HS-5 (cell line): ENCODE measurements at regions not wholly inside any gene's neighbourhood (a gene's known extent, or its start where the extent isn't known, plus 50 kb on each side); places are given as distances from the start of the nearest gene placed in this dataset.
"Not testable (repeated sequence)": the region's sequence is repeated elsewhere in the genome, so short reads cannot be mapped to it uniquely, and the experiment has no call there.

Experiments used
- DNase-seq: peaks from one replicate; pipeline ENCODE4 v3.0.0-alpha.2; 2012; ENCODE audit warnings: low read depth

DNA sequence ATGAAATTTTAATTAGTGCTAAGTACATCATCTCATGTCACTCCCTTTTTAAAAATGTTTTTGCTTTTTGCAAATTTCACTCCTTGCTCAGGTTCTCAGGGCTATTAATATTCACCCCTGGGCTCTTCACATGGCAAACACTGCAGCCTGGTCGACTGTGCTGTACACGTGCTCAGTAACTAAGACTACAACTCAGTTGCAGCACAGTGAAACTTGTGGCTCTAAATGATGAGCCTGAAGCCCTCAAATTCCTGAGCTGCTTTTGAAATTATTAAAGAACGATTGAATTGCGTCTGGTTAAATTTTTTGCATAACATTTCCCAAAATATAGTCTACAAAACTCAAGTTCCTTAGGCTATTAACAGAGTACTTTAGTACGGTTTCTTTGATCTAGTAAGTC is 159.3 kb upstream of the C2CD4B start:
- DNase-seq = no peak

DNA sequence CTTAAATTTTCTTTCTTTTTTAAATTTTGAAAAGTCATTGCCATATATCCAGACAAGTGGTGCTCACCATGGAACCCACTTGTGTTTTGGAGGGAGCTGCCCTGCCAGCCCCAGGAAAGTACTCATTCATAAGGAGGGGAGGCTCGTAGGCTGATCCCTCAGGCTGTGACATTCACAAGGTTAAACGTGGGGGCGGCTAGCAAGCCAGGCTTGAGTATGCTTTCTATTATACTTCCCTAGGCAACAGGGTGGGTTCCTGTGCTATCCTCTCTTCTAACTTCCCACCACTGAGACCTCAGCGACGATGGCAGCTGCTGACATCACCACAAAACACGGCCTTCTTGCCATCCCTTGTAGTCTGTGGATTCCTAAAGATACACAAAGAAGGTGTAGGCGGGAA is 160.5 kb upstream of the C2CD4B start:
- DNase-seq = no peak

DNA sequence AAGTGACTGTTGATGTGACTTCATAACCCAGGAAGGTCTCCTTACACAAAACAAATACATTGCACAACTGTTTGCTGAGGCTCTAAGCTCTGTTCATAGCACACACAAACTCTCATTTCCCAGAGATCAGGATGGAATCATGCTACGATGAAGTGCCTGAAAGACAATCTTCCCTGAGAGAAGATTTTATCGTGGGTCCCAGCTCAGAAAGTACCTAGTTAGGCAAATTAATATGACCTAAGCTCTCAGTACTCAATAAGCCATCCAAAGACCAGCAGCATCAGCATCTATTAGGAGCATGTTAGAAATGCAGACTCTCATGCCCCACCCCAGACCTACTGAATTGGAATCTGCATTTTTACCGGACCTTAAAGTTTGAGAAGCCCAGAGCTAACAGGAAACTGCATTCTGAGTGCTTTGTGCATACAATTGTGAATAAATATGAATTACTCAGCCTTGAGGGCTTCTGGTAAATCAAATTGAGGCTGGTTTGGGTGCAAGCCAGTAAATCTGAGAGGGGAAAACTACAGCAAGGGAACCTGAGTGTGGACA is 161.5 kb upstream of the C2CD4B start:
- DNase-seq = no peak

DNA sequence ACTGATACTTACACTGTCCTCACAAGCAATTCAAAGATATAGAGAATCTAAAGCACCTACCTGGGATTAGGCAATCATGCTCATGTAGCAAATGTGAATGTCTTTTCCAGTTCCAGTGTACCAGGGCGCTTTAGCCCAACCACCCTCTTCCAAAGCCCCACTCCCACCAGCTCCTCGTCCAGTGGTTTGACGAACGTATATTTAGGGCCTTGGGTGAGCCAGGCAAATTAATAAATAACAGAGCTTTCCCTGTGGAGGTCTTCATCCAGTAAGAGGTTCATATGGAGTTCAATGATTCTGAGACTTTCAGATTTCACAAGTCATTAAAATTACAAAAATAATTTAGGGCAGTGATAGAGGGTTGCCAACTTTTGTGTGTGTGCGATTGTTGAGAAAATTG is 162.3 kb upstream of the C2CD4B start:
- DNase-seq = no peak

DNA sequence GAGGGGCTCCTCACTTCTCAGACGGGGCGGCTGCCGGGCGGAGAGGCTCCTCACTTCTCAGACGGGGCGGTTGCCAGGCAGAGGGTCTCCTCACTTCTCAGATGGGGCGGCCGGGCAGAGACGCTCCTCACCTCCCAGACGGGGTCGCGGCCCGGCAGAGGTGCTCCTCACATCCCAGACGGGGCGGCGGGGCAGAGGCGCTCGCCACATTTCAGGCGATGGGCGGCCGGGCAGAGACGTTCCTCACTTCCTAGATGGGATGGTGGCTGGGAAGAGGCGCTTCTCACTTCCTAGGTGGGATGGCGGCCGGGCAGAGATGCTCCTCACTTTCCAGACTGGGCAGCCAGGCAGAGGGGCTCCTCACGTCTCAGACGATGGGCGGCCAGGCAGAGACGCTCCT is 167.4 kb upstream of the C2CD4B start:
- DNase-seq = not testable (repeated sequence)

DNA sequence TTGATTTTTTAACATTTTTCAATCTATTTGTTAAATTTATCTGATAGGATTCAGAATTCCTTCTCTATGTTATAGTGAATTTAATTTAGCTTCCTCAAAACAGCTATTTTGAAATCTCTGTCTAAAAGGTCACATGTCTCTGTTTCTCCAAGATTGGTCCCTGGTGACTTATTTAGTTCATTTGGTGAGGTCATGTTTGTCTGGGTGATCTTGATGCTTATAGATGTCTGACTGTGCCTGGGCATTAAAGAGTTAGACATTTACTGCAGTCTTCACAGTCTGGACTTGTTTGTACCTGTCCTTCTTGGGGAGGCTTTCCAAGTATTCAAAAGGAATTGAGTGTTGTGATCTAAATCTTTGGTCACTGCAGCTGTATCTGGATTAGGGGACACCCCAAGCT is 169.5 kb upstream of the C2CD4B start:
- no peak for DNase-seq

DNA sequence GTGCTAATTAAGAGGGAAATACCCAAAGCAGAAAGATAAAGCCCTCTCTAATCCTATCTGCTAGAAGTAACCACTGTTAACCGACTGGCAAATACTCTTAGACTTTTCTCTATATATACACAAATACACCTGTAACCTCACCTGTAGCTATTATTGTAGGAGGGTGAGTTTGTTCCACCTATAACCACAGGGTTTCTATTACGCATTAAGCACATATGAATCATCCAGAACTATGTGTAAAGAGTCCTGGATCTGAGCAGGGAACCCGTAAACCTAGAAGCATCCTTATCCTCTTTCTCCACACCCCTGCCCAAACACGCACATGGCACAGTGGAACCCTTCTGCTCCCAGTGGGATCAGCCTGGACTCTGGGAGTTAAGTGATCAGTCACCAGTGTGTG is 172.8 kb upstream of the C2CD4B start:
- no peak for DNase-seq

DNA sequence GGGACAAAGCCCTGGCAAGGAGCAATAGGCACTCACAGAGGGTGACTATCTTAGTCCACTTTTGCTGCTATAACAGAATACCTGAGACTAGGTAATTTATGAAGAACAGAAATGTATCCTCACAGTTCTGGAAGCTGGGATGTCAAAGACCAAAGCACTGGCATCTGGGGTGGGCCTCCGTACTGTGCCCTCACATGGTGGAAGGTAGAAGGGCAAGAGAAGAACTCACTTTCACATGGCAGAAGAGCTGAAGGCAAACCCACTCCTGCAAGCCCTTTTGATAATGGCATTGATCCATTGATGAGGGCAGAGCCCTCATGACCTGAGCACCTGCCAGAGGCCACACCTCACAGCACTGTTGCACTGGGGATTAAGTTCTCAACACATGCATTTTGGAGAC is 173.4 kb upstream of the C2CD4B start:
- DNase-seq = no peak

DNA sequence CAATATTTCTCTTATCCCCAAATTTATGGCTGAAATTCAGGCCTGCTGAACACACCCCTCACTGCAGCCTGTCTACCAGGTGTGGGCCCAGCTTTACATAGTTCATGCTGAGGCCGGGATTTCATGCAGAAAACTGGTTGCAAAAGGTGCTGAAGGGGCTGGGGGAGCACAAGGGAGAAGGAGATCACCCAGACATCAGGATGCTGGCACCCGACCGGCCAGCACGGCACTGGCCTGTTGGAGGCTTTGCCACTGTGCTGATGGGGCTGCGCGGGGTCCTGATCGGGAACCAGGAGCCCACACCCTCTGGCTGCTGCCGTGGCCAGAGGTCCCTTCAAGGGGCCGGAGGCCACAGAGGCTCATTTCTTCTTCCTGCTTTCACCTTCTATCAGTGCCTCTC is 177.9 kb upstream of the C2CD4B start:
- DNase-seq = no peak

DNA sequence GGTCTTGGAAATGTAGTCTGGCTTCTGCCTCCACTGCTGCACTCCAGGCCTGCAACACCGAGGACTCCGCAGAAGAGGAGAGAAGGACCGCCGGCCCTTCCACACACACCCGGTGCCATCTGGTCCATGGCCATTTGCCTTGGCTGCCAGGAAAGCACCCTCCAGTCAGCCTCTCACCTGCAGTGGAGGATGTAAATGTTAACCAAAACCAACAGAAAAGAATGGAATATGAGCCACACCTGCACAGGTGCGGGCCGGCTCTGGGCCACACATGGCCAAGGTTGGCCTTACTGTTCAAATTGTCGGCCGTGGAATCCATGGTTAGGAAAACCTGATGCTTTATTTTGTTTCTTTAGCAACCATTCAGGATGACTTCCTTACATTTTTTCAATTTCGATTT is 178.3 kb upstream of the C2CD4B start:
- no peak for DNase-seq

DNA sequence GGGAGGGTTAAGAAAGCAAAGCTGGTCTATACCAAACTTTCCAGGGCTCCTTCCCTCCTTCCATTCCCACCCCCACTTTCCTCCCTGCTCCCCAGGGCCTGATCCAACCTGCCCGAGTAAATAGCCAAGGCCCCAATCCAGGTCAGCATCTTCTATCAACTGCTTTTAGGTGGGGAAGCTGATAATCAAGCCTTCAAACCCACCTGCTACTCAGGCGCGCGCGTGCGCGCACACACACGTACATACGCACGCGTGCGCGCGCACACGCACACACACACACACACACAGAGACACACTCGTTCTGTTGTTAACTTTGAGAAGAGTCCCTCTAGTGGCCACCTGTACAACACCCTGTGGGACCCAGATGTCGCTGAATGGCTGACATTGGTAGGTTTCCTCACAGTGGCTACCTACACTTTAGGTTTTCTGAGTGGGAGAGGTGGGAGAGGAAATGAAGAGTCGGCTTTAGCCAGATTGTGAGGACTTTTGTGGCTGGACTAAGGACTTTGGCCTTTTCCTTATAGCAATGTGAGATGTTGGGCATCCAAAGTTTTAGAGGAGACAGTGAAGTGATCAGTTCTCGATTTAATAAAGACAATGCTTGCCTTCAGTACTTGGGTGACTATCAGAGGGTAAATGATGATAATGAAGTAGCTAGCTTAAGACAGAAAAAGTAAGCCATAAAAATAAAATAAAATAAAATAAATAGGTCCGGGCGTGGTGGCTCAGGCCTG is 179.9 kb upstream of the C2CD4B start:
- DNase-seq = no peak

DNA sequence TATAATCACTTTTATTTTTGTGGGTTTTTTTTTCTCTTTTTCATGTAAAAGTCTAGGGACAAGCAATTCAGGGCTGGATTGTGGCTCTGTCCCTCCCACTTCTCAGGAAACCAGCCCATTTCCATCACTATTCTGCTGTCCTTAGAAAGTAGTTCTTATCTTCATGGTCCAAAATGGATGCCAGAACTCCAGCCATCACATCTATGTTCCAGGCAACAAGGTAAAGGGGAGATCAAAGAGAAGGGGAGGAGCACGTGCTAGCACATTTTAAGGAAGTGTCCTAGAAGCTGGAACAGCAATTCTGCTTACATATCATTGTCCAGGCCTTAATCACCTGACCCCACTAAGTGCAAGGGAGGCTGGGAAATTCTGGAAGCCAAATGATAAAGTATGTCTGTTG is 181.1 kb upstream of the C2CD4B start:
- DNase-seq = no peak

DNA sequence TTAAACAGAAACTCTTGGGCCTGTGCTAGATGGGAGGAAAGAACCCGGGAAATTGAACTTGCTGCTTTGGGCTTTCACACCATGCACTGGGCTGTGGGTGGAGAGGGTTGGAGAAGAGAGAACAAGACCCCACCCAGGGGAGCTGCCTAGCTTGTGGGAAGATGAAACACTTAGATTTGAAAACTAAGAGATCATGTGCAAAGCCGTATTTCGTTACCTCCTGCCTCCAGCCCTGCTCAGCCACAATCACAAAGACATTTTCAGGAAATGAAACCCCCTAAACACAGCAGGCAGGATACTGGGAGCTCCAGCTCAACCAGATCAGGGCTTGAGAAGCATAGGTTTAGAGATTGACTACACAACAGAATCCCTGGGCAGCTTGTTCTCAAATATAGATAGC is 183.0 kb upstream of the C2CD4B start:
- DNase-seq = no peak

DNA sequence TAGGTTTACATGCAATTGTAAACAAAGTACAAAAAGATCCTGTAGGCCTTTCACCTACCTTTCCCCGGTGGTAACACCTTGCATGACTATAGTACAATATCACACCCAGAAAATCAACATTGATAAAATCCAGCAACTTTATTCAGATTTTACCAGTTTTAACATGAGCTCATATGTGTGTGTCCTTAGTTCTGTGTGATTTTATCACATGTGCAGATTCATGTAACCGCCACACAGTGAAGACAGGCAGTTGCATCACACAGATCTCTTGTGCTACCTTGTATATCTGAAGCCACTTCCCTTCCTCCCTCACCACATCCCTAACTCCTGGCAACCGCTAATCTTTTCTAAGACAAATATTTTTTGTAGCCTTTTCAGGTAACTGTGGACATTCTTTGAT is 183.5 kb upstream of the C2CD4B start:
- DNase-seq = no peak

DNA sequence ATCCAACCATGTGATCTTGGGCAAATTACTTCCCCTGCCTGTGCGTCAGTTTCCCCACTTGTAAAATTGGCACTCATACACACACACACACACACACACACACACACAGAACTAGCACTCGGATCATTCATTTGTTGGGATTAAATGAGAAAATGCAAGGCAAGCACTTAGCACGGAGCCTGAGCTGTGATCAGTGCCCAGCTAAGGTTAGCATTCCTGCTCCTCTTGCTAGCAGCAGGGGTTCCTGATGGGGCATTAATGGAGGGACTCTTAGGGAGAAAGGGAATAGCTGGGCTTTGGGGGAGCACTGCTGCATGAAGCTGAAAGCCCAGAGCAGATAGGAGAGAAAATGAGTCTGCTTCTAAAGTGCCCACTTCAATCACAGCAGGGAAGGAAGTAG is 187.7 kb upstream of the C2CD4B start:
- DNase-seq = no peak

DNA sequence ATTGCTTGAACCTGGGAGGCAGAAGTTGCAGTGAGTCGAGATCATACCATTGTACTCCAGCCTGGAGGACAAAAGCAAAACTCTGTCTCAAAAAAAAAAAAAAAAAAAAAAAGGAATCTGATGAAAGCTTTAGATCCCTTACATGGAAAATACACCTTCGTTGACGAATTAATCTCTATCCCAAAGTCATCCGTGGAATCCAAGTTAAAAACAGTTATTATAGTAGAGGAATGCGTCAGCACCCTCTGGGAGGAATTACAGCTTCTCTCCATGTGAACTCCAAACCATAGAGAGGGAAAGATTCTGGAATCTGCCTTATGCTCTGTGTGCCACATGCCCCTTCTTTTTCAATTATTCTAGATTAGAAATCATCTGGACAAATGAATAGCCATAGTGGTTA is 192.3 kb upstream of the C2CD4B start:
- no peak for DNase-seq

DNA sequence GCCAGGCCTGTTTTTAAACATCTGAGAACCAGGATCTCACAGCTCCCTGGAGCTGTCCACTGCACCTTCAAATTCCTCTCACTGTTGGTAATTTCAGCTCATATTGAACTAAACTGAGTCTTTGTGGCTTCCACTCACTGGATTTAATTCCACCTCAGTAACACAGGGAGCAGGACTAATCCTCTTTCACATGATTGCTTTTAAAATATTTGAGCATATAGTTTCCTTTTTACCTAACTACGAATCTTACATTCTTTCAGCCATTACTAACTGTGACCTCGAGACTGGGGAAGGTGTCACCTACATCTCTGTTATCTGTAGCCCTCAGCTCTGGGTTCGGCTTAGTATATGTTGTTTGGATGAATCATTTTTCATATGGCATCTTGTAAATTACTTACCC is 194.3 kb upstream of the C2CD4B start:
- DNase-seq = no peak

DNA sequence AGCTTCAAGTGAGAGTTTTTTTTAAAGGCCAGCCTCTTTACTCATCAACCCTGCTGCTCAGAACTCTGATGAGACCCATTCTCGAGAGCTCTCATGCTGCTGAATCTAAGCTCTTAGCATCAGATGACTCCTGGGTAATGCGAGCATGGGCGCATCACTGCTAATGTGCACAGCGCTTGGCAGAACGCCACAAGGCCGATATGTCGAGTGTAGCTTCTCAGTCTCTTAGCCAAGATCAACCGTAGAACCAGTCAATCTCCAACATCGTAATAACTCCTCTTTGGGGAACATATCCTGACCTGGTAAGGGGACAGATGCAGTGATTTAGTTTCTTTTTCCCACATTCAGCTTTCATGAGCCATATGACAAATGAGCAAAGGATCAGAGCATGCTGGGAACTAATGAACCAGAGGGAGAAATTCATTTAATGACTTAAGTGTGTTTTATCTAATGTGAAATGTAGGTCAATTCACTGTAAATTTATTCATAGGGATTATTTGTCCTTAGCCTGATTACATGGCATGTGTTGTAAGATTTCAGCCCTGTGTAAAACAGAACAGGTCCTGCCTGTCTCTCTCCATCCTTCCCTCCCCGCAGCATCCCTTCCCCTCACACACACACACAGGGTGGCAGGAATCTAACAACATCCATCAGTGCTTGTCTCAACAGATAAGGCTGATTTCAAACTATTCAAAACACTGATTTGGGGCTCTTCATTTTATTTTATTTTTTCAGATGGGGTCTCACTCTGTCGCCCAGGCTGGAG is 195.4 kb upstream of the C2CD4B start:
- DNase-seq = no peak

DNA sequence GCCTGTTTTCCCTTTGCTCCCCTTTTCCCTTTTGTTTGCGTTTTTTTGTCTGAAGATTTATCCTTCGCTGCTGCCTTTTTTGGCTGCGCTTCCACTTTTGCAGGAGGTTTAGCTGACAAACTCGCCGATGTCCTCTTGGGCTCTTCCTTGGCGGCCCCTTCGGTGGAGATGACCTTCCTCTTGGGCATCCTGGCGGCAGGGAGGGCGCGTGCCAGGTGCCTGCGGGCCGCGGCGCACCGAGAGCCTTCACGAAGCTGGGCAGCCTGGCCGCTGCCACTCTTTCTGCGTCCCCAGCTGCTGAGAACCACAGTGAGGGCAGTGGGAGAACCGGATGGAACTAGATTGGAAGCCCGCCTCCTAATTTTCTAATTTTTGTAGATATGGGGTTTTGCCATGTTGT is 197.1 kb upstream of the C2CD4B start:
- no peak for DNase-seq

DNA sequence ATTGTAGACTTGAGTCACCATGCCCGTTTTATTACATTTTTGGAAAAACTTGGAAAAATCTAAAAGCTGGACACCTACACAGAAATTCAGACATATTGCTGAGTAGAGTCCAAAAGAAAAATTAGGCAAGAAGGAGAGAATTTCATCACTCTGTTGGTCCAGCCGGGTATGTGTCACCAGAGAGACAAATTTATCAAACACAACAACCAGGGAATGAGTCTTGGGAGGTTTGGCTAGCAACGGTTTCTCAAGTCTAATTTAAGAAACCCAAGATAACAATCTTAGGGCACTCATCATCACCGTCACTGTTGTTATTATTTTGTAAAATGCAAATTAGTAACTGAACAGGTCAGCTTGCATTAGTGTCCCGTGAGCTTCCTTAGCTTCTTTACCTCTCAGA is 197.5 kb upstream of the C2CD4B start:
- peak; percentile 56 for DNase-seq

DNA sequence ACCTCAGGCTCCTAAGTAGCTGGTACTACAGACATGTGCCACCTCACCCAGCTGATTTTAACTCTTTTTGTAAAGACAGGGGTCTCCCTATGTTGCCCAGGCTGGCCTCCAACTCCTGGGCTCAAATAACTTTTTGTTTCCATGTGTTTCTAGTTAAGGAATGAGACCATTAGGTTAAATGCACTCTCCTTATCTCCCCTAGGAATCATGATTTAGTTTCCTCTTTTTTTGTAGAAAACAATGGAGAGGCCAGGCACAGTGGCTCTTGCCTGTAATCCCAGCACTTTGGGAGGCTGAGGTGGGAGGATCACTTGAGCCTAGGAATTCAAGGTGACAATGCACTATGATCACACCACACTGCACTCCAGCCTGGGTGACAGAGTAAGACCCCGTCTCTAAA is 198.8 kb upstream of the C2CD4B start:
- DNase-seq = no peak

DNA sequence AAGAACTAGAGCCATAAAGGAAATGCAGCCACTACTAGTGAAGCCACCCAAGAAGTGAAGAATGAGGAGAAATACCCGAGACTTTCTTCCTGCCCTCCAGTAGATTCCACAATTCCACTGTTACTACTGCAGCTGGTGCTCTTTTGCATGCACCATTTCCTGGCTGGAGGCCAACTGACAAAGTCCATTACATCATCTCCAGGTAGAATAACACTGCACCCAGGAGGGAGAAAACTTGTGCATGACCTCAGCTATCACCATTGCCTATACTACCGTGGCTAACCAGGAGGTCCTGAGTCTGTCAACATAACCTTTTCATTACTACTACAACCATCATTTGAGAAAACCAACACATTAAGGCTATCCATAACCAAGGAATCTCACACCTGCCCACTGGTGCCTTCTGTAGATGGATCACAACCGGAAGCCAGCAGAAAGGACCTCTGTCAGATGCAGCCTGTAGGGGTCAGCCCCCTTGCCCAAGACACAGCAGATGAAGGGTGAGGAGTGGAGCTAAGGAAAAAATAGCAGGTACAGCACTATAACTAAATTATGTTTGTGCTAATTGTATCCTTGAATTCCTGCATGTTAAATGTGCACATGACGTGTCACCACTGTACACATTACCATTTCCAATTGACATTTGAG is 200.8 kb upstream of the C2CD4B start:
- no peak for DNase-seq

DNA sequence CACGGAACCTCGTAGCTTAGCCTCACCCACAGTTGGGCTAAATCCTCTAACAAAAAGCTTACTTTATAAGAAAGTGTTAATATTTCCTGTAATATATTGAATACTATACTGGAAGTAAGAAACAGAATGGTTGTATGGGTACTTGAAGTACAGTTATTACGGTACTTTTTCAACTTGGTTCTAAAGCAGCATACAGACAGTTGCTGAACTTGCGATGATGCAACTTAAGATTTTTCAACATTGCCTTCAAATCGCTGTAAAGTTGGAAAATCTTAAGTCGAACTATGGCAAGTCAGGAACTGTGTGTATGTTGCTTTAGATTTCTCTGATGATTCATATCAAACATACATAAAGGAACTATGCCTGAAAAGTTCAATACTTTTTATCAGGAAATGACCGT is 204.4 kb upstream of the C2CD4B start:
- DNase-seq = no peak
